ENCODE measurements at regions not wholly inside any gene's neighbourhood (a gene's known extent, or its start where the extent isn't known, plus 50 kb on each side); places are given as distances from the start of the nearest gene placed in this dataset.

GRCh38 chr3:88960019-88960418 is 147.4 kb upstream of the EPHA3 start:
- H3K4me3 Mint-ChIP-seq: no peak overlapping the region
- no peaks in the 10 kb centered on the region for H3K27me3 Mint-ChIP-seq (ENCODE audit: low read depth)
- H3K27ac Mint-ChIP-seq: no peak overlapping the region

GRCh38 chr3:88963003-88963402 is 144.4 kb upstream of the EPHA3 start:
- Mint-ChIP-seq H3K36me3 (ENCODE audit: low read depth) (no peaks in the 10 kb centered on the region), H3K27me3 (ENCODE audit: low read depth) (no peaks in the 10 kb centered on the region), H3K27ac (peak overlapping the region in 1 of 3 experiments; percentile 3), H3K9me3 (no peaks in the 10 kb centered on the region), H3K4me1 (peaks cover 4% of the 10 kb centered on the region), H3K4me3 (no peak overlapping the region)
- TF ChIP-seq CTCF (IDR thresholded peaks at IDR 0.05; ENCODE audit: unreplicated experiment in 3 of 3): no peak

More at GRCh38 chr3:88960019-88960418, 147.4 kb upstream of the EPHA3 start:
- TF ChIP-seq CTCF (IDR thresholded peaks at IDR 0.05; ENCODE audit: unreplicated experiment in 3 of 3): no peak
- Mint-ChIP-seq H3K4me1 (peaks cover 14% of the 10 kb centered on the region), H3K36me3 (ENCODE audit: low read depth) (no peaks in the 10 kb centered on the region), H3K9me3 (no peaks in the 10 kb centered on the region)

GRCh38 chr3:88979760-88980159 is 127.7 kb upstream of the EPHA3 start:
- no peak overlapping the region for H3K27ac Mint-ChIP-seq
- H3K36me3 Mint-ChIP-seq (ENCODE audit: low read depth): no peaks in the 10 kb centered on the region
- no peaks in the 10 kb centered on the region for H3K4me1 Mint-ChIP-seq
- H3K4me3 Mint-ChIP-seq: no peak overlapping the region
- TF ChIP-seq CTCF (IDR thresholded peaks at IDR 0.05; ENCODE audit: unreplicated experiment in 3 of 3): no peak
- no peaks in the 10 kb centered on the region for H3K27me3 Mint-ChIP-seq (ENCODE audit: low read depth)
- H3K9me3 Mint-ChIP-seq: peaks cover 11% of the 10 kb centered on the region

GRCh38 chr3:88983458-88983857 is 124.0 kb upstream of the EPHA3 start:
- TF ChIP-seq CTCF (IDR thresholded peaks at IDR 0.05; ENCODE audit: unreplicated experiment in 3 of 3): no peak
- no peaks in the 10 kb centered on the region for H3K27me3 Mint-ChIP-seq (ENCODE audit: low read depth)

GRCh38 chr3:88984256-88984655 is 123.2 kb upstream of the EPHA3 start:
- H3K9me3 Mint-ChIP-seq: no peaks in the 10 kb centered on the region
- H3K4me3 Mint-ChIP-seq: no peak overlapping the region
- no peaks in the 10 kb centered on the region for H3K36me3 Mint-ChIP-seq (ENCODE audit: low read depth)
- H3K4me1 Mint-ChIP-seq: no peaks in the 10 kb centered on the region
- H3K27me3 Mint-ChIP-seq (ENCODE audit: low read depth): no peaks in the 10 kb centered on the region
- no peak for TF ChIP-seq CTCF (IDR thresholded peaks at IDR 0.05; ENCODE audit: unreplicated experiment in 3 of 3)
- no peak overlapping the region for H3K27ac Mint-ChIP-seq

More at GRCh38 chr3:88983458-88983857, 124.0 kb upstream of the EPHA3 start:
- no peaks in the 10 kb centered on the region for H3K36me3 Mint-ChIP-seq (ENCODE audit: low read depth)
- no peaks in the 10 kb centered on the region for H3K4me1 Mint-ChIP-seq
- no peak overlapping the region for H3K27ac Mint-ChIP-seq
- H3K9me3 Mint-ChIP-seq: no peaks in the 10 kb centered on the region
- H3K4me3 Mint-ChIP-seq: no peak overlapping the region

- no peaks in the 10 kb centered on the region for H3K4me1 Mint-ChIP-seq
- H3K36me3 Mint-ChIP-seq (ENCODE audit: low read depth): no peaks in the 10 kb centered on the region
- no peak overlapping the region for H3K4me3 Mint-ChIP-seq
- no peak for TF ChIP-seq CTCF (IDR thresholded peaks at IDR 0.05; ENCODE audit: unreplicated experiment in 3 of 3)
- no peaks in the 10 kb centered on the region for H3K9me3 Mint-ChIP-seq
- no peaks in the 10 kb centered on the region for H3K27me3 Mint-ChIP-seq (ENCODE audit: low read depth)
- H3K27ac Mint-ChIP-seq: no peak overlapping the region
These were observed 122.6 kb upstream of the EPHA3 start for GRCh38 chr3:88984832-88985231.
